ENCODE measurements at regions not wholly inside any gene's neighbourhood (a gene's known extent, or its start where the extent isn't known, plus 50 kb on each side); places are given as distances from the start of the nearest gene placed in this dataset.

DNA sequence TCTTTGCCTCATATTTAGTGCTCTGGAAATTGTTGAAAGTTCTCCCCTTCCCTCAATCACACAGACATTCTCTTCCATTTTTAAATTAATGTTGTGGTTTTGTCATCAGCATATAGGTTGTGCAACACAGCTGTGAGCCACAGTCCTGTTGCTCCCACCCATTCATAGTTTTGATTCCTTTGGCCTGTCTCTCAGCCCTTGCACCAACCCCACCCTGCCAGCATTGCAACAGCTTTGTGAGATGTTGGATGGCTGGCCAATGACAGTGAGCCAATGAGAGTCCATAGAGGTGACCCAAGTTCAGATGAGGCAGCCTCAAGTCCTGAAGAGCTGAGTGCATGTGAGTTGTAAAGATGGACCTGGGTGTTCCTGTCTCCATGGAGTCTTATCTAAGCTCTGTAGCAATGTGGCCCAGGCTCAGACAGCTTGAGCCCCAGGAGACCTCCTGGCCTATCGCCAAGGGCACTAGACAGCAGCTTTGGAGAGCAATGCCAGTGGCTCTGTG is 775.5 kb downstream of the RNF144A start:
- Histone ChIP-seq H2AFZ (ENCODE audit: low read length) (no peak overlapping the region), H3K27me3 (ENCODE audit: insufficient read depth, low read length) (no peaks in the 10 kb centered on the region), H3K4me2 (ENCODE audit: insufficient read depth, insufficient read length, low read length) (no peak overlapping the region), H2BK12ac (ENCODE audit: insufficient read length, low read depth, low read length) (no peak overlapping the region), H2AK5ac (ENCODE audit: insufficient read length, low read length) (no peak overlapping the region), H3K56ac (ENCODE audit: insufficient read length, low read depth, low read length) (no peak overlapping the region), H2BK20ac (ENCODE audit: low read depth, low read length, poor library complexity, severe bottlenecking) (no peak overlapping the region), H3K4me1 (ENCODE audit: insufficient read depth, low read length) (no peaks in the 10 kb centered on the region), H3T11ph (ENCODE audit: low read length) (no peak overlapping the region), H3K9ac (ENCODE audit: extremely low read depth, insufficient read length, low read length) (no peak overlapping the region), H3K9me3 (ENCODE audit: control insufficient read depth, low read depth, low read length) (no peaks in the 10 kb centered on the region), H4K5ac (ENCODE audit: insufficient read length, low read depth, low read length) (no peak overlapping the region), H3K18ac (ENCODE audit: insufficient read length, low read depth, low read length) (no peak overlapping the region), H3K79me1 (ENCODE audit: insufficient read depth, low read depth, low read length, poor library complexity, severe bottlenecking) (no peaks in the 10 kb centered on the region), H4K20me1 (ENCODE audit: control insufficient read depth, insufficient read depth, insufficient read length) (no peaks in the 10 kb centered on the region), H2BK5ac (ENCODE audit: insufficient read length, low read length) (no peak overlapping the region), H2BK120ac (ENCODE audit: low read depth, low read length, poor library complexity, severe bottlenecking) (no peak overlapping the region), H3K14ac (ENCODE audit: insufficient read depth, low read length) (no peak overlapping the region), H3K79me2 (ENCODE audit: insufficient read depth, low read length) (no peaks in the 10 kb centered on the region), H3K27ac (ENCODE audit: insufficient read length, low read depth, low read length) (no peak overlapping the region), H4K91ac (ENCODE audit: insufficient read length, low read depth, low read length) (no peak overlapping the region), H2BK15ac (ENCODE audit: low read depth, low read length) (no peak overlapping the region), H3K23ac (ENCODE audit: insufficient read length, low read depth, low read length) (no peak overlapping the region), H3K23me2 (ENCODE audit: insufficient read length, low read depth, low read length, poor library complexity, severe bottlenecking) (no peaks in the 10 kb centered on the region), H3K4ac (ENCODE audit: low read depth, low read length) (no peak overlapping the region), H4K8ac (replicated peaks; ENCODE audit: insufficient read length, low read depth, low read length) (no peak overlapping the region)
- DNase-seq = no peak
- WGBS (ENCODE audit: extremely low coverage, insufficient read length, low lambda C conversion rate) = no CpG with 5 or more reads among the region's 1 CpG
- Mint-ChIP-seq H3K27me3 (ENCODE audit: low read depth) (0 out of 2 replicates have a peak, but pooled peaks cover 2% of the 10 kb centered on the region), H3K9me3 (peaks cover 0 to 5% of the 10 kb centered on the region in 2 experiments; a peak in 2 of 5 replicates), H3K27ac (no peak overlapping the region), H3K4me1 (peaks cover 12 to 15% of the 10 kb centered on the region in 2 experiments), H3K4me3 (no peak overlapping the region), H3K36me3 (ENCODE audit: insufficient read depth in 1 of 3, low read depth in 3 of 3) (peaks cover 0 to 2% (median 0%) of the 10 kb centered on the region in 3 experiments; a peak in 3 of 7 replicates)
- TF ChIP-seq, protein P1, sequence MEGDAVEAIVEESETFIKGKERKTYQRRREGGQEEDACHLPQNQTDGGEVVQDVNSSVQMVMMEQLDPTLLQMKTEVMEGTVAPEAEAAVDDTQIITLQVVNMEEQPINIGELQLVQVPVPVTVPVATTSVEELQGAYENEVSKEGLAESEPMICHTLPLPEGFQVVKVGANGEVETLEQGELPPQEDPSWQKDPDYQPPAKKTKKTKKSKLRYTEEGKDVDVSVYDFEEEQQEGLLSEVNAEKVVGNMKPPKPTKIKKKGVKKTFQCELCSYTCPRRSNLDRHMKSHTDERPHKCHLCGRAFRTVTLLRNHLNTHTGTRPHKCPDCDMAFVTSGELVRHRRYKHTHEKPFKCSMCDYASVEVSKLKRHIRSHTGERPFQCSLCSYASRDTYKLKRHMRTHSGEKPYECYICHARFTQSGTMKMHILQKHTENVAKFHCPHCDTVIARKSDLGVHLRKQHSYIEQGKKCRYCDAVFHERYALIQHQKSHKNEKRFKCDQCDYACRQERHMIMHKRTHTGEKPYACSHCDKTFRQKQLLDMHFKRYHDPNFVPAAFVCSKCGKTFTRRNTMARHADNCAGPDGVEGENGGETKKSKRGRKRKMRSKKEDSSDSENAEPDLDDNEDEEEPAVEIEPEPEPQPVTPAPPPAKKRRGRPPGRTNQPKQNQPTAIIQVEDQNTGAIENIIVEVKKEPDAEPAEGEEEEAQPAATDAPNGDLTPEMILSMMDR (conservative IDR thresholded peaks at IDR 0.05) = no peak

Data from H9 (cell line).